Mammary epithelial cell (primary cell): ENCODE measurements at regions not wholly inside any gene's neighbourhood (a gene's known extent, or its start where the extent isn't known, plus 50 kb on each side); places are given as distances from the start of the nearest gene placed in this dataset.

Source experiments
- CTCF ChIP-seq, 2 donors: IDR thresholded peaks in 1 of 2; conservative IDR thresholded peaks in 1 of 2; 2 replicates each; pipeline ENCODE4 v1.5.1; 2011 to 2012; ENCODE audit warnings: inconsistent platforms in 2 of 2, low read length in 2 of 2, mild to moderate bottlenecking in 2 of 2, control low read depth in 1 of 2, low read depth in 1 of 2; ENCODE audit not compliant: insufficient read depth in 1 of 2; ENCODE audit errors: extremely low read depth in 1 of 2
- EZH2 ChIP-seq: IDR thresholded peaks from 2 replicates; pipeline ENCODE4 v1.6.1; 2012; ENCODE audit warnings: low read length, inconsistent platforms, borderline replicate concordance

- TF ChIP-seq CTCF (conservative IDR thresholded peaks at IDR 0.05 in 1 of 2, IDR thresholded peaks at IDR 0.05 in 1 of 2; ENCODE audit: extremely low read depth in 1 of 2, insufficient read depth in 1 of 2, low read depth in 1 of 2, low read length in 2 of 2) (no peak), EZH2 (no peak)
Measured at GRCh38 chrX:5176766-5177165, 1051.9 kb downstream of the NLGN4X start.
